ENCODE measurements at regions not wholly inside any gene's neighbourhood (a gene's known extent, or its start where the extent isn't known, plus 50 kb on each side); places are given as distances from the start of the nearest gene placed in this dataset.

DNA sequence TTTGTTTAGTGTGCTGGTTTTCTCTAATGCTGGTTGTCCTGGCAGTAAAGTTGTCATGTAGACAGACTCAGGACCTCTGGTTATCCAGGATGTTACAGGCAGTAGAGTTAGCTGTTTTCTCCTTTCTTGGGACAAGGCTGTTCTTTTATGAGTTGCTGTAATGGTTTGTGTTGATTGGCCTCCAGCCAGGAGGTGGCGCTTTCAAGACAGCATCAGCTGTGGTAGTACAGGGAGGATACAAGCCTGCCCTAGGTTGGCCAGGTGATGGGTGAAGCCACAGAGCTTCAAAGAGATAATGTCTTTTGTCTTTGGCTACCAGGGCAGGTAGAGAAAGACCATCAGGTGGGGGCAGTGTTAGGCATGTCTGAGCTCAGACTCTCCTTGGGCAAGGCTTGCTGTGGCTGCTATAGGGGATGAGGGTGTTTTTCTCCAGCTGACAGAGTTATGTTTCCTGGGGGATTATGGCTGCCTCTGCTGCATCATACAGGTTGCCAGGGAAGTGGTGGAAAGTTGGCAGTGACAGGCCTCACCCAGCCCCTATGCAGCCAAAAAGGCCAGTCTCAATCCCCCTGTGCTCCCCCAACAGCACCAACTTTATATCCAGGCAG is 127.2 kb upstream of the TAB2 start:
- DNase-seq (ENCODE audit: low spot score in 2 of 2, unreplicated experiment in 2 of 2), result no peak
- no peak overlapping the region for H3K4me3 Mint-ChIP-seq
- H3K27ac Mint-ChIP-seq, result no peak overlapping the region
- no peaks in the 10 kb centered on the region for H3K27me3 Mint-ChIP-seq (ENCODE audit: low read depth)
- peaks cover 49% of the 10 kb centered on the region for H3K9me3 Mint-ChIP-seq
- H3K4me1 Mint-ChIP-seq, result no peaks in the 10 kb centered on the region
- H3K36me3 Mint-ChIP-seq, result no peaks in the 10 kb centered on the region
- TF ChIP-seq, protein P1, sequence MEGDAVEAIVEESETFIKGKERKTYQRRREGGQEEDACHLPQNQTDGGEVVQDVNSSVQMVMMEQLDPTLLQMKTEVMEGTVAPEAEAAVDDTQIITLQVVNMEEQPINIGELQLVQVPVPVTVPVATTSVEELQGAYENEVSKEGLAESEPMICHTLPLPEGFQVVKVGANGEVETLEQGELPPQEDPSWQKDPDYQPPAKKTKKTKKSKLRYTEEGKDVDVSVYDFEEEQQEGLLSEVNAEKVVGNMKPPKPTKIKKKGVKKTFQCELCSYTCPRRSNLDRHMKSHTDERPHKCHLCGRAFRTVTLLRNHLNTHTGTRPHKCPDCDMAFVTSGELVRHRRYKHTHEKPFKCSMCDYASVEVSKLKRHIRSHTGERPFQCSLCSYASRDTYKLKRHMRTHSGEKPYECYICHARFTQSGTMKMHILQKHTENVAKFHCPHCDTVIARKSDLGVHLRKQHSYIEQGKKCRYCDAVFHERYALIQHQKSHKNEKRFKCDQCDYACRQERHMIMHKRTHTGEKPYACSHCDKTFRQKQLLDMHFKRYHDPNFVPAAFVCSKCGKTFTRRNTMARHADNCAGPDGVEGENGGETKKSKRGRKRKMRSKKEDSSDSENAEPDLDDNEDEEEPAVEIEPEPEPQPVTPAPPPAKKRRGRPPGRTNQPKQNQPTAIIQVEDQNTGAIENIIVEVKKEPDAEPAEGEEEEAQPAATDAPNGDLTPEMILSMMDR (IDR thresholded peaks at IDR 0.05; ENCODE audit: unreplicated experiment), result no peak

DNA sequence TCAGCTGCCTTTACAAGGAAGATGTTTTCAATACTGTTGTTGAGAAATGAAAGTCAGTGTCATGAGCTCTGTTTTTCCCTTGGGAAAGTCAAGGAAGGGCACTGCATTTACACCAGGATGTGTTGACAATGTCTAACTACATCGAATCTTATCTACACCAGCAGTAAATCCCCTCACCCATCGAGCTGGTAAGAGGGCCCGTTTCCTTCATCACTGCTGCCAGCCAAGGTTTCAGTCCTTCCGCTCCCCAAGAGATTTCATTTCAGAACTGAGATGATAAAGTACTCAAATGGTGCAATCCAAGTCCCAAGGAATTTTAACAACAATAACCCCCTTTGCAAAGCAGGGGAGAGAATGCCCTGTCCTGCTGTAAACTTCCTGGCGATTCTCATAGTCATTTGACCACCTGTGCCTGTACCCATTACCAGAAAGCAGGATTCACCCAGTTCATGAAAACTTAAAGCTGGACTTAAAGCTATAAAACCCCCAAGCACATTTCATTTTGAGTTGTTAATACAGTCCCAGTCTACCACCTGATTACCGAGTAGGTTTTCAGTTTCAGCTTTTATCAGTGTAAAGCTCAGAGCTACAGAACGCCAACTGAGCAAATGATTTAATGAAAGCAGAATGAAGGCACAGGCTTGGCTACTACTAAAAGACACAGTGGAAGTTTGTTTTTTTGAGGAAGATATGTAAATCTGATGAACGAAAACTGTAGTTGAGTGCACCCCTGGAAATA is 122.5 kb upstream of the TAB2 start:
- peaks cover 2% of the 10 kb centered on the region for H3K27me3 Mint-ChIP-seq (ENCODE audit: low read depth)
- TF ChIP-seq, protein P1 (IDR thresholded peaks at IDR 0.05; ENCODE audit: unreplicated experiment), result no peak
- no peaks in the 10 kb centered on the region for H3K36me3 Mint-ChIP-seq
- H3K9me3 Mint-ChIP-seq, result peaks cover 30% of the 10 kb centered on the region
- H3K4me3 Mint-ChIP-seq, result no peak overlapping the region
- no peak overlapping the region for H3K27ac Mint-ChIP-seq
- DNase-seq (ENCODE audit: low spot score in 2 of 2, unreplicated experiment in 2 of 2), result no peak
- H3K4me1 Mint-ChIP-seq, result no peaks in the 10 kb centered on the region

DNA sequence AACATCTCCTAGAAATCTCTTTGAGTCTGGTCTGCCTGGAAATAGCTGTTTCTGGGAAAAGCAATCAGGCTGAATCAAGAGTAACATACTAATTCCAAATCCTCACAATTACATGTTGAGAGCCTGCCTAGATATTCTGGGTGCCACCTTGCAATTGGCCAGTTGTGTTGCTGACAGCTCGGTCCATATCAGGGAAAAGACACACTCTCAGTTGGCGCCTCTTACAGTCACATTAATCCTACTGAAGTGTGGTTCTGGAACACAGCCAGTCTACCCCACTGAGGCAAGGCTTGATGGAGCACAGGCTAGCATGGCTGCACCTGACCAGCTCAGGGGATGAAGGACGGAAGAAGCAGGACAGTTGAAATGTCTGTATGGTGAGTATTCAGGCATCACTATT is 121.4 kb upstream of the TAB2 start:
- no peak for DNase-seq (ENCODE audit: low spot score in 2 of 2, unreplicated experiment in 2 of 2)

DNA sequence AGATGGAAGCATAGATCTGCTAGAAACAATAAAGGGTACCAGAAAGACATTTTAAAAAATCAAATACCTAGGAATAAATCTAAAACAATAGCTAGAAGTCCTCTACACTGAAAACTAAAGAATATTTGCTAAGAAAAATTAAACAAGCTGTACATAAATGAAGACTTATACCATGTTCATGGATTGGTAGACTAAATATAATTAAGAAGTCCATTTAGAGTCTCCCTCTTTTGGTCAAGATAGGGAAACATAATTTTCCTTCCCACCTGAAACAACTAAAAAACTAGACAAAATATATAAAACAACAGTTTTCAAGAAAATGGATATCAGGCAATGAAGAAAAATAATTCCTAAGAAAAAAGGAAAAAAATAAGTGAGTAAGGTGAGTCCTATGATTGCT is 120.0 kb upstream of the TAB2 start:
- Mint-ChIP-seq H3K27ac (no peak overlapping the region), H3K27me3 (ENCODE audit: low read depth) (peaks cover 2% of the 10 kb centered on the region), H3K9me3 (peaks cover 27% of the 10 kb centered on the region), H3K4me1 (peaks cover 5% of the 10 kb centered on the region), H3K36me3 (no peaks in the 10 kb centered on the region), H3K4me3 (no peak overlapping the region)
- TF ChIP-seq, protein P1 (IDR thresholded peaks at IDR 0.05; ENCODE audit: unreplicated experiment), result no peak
- DNase-seq (ENCODE audit: low spot score in 2 of 2, unreplicated experiment in 2 of 2), result no peak

More for the DNA sequence above, 121.4 kb upstream of the TAB2 start:
- Mint-ChIP-seq H3K9me3 (peaks cover 27% of the 10 kb centered on the region), H3K27ac (no peak overlapping the region), H3K4me1 (peaks cover 3% of the 10 kb centered on the region), H3K36me3 (no peaks in the 10 kb centered on the region), H3K4me3 (no peak overlapping the region), H3K27me3 (ENCODE audit: low read depth) (peaks cover 2% of the 10 kb centered on the region)
- TF ChIP-seq, protein P1 (IDR thresholded peaks at IDR 0.05; ENCODE audit: unreplicated experiment), result no peak

DNA sequence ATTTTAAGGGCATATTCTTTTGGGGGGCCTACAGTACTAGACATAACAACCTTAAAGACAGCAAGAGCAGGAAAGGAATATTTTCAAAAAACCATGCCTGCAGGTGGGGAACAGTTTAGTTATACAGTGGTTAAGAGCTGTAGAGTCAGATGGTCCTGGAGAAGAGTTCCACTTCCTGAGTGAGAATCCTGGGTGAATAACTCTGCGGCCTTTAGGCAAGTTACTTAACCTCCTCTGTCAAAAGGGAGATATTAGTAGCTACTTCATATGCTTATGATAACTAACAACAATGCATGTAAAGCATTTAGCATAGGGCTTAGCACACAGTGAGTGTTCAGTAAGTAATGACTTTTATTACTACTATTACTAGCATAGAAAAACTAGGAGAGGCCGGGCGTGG is 119.2 kb upstream of the TAB2 start:
- peaks cover 2% of the 10 kb centered on the region for H3K27me3 Mint-ChIP-seq (ENCODE audit: low read depth)
- H3K9me3 Mint-ChIP-seq, result peaks cover 27% of the 10 kb centered on the region
- peaks cover 10% of the 10 kb centered on the region for H3K4me1 Mint-ChIP-seq
- H3K36me3 Mint-ChIP-seq, result no peaks in the 10 kb centered on the region
- no peak overlapping the region for H3K27ac Mint-ChIP-seq
- DNase-seq (ENCODE audit: low spot score in 2 of 2, unreplicated experiment in 2 of 2), result no peak
- TF ChIP-seq, protein P1 (IDR thresholded peaks at IDR 0.05; ENCODE audit: unreplicated experiment), result no peak
- no peak overlapping the region for H3K4me3 Mint-ChIP-seq
